HL-60/S4 (cell line): ENCODE measurements at regions not wholly inside any gene's neighbourhood (a gene's known extent, or its start where the extent isn't known, plus 50 kb on each side); places are given as distances from the start of the nearest gene placed in this dataset.

Experiments
- in situ Hi-C: fragments of 300-500 bp; cut with MboI; formaldehyde crosslinking; loops from 2 replicates; pipeline ENCODE4 v1.14.3; 2022; ENCODE audit warnings: low sequenced_read_pairs

DNA sequence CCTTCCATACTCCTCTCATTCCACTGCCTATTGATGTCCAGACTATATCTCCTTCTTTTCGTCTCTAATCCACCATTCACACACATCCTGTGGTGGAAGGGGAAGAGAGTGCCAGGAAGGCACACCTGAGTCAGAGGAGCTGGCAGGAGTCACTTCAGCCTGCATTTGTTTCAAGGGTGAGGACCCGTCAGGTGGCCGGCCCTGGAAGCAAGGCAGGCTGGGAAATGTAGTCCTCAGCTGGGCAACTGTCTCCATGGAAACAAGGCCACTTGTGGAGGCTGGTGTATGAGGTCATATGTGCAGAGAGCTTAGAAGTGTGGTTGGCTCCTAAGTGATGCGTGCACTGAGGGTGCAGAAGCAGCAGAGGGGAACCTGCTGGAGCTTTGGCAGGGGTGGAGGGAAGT, 278.4 kb downstream of the NSG2 start:
- in situ Hi-C loops = loop anchor here (25.0 kb wide), 2 partner anchors 287 to 712 kb away; partner anchors contain the start of genes BOD1 and NSG2

DNA sequence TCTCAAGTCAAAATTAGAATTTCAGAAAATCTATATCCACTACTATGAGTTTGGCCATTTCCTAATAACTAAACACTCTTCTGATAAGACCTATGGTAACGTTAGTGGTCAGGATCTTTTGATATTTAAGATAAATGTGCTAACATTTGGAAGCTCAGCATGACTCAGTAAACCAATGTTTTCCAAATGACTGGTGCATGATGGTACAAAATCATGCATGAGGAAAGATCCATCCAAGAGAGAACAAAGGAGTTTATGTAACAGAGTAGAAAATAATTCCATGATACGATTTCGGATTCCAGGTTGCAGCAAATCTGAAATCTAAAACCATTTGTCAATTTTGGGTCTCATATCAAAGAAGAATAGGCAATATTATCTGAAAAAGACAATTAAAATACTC, 279.2 kb downstream of the NSG2 start:
- in situ Hi-C loops = loop anchor here (25.0 kb wide), 2 partner anchors 287 to 712 kb away; partner anchors contain the start of genes BOD1 and NSG2

DNA sequence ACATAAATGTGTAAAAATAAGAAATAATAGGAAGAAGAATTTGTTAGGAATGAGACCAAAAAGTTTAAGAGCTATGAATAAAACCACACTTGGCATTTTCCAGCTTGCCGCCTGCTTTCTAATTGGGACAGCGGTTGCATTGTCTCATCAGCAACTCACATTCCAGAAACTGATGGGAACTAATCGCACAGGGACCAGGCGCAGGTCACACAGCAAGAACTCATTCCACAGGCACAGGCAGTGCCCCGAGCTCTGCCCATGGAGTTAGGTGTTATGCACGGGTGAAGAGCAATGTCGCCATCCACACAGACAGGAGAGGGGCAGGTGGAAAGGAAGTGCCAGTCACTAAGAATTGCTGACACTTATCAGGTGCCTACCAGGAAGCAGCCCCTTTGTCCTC, 279.9 kb downstream of the NSG2 start:
- in situ Hi-C loops = no loop called here

DNA sequence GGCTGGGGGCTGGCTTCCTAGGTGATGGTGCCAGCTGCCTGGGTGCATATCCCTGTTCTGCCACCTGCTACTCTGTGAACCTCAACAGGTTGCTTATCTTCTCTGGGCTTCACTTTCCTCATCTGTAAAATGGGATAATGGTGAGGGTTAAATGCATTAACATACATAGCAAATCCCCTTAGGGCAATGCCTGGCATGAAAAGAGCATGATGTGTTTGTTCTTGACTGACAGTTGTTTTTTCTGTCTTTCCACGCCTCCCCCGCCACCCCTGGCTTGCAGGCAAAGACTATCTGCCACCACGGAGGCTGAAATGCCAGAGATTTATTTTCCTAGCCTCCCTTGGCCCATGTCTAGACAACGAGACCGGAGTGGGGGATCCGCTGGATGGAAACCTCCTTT, 280.5 kb downstream of the NSG2 start:
- in situ Hi-C loops = no loop called here

DNA sequence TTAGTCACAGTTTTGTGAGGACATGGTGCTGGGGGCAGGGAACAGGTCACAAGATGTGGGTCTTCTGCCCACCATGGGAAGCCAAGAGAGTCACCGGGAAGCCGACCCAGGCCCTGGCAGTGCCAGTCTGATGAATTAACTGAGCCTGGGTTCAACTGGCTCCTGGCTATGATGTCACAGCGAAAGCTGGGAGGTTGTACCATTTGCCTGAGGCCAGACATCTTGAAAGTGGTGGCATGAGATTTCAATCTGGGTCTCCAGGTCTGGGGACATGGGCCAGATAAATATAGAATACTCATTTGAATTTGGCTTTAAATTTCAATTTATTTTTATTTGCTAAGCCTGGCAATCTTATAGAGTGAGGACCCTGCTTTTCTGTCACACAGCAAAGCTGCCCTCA, 280.9 kb downstream of the NSG2 start:
- in situ Hi-C loops = no loop called here

DNA sequence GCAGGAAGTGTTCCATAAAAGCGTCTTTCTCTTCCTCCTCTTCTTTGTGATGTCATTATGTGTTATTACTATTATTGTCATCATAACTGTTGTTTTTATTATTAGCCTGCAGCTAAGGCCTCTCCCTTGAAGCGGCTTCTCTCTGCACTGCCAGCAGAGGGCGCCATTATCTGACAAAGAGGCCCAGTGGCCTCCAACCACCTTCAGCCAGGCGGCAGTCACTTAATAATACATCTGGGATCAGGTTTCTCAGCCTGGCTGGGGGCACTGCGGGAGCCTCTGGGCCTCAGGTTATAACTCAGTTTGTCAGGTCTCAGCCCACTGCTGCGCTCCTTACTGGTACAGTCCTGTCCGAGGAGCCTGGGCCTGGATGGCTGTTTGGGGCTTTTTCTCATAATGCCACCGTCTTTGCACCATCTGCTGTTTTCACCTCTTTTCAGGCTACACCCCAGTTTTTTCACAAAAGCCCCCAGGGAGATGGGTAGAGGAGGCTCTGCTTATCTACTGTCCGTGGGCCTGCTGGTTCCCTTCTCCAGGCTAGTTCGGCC, 281.9 kb downstream of the NSG2 start:
- in situ Hi-C loops = no loop called here

DNA sequence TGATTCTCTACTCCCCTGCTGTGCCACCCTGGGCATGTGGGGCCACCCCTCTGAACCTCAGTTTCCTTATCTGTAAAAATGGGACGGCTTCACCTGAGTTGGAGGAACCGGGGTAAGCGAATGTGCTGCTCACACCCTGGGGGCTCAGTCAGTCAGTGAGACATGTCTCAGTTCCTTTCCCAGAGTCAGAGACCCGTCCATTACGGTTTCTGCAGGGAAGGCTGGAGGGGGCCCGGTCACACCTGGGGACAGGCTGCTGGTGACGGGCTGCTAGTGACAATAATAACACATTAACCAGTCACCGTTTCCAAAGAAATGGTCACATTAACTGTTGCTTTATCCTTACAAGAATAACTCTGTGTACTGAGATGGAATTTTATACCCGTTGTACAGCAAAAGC, 282.4 kb downstream of the NSG2 start:
- in situ Hi-C loops = no loop called here

DNA sequence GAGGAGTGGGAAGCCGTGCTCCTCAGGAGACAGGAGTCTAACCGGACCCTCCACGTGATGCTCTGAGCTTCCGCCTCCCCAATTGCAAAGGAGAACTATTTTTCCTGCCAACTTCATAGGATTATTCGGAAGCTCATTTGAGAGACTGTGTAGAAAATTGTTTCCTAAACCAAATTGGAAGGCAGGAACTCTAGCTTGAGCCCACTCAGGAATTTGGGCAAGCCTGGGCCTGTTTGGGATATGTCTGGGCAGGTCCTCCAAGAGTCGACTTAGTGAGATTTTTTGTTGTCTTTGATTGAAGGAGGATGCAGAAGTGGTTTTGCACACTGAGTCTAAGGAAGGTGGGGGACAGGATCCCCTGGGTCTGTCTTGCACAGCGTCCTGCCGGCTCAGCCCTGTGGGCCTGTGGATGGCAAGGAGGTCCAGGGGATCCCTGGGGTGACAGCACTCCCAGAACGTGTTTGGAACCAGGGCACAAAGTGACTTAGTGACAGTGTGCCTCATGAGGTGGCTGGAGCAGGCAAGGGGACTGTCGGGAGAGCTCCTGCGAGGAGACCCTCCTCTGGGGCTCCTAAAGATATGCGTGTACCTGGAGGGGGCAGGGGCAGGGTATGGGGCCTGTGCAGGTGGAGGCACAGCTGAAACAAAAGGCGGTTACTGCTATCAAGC, 283.3 kb downstream of the NSG2 start:
- in situ Hi-C loops = no loop called here

DNA sequence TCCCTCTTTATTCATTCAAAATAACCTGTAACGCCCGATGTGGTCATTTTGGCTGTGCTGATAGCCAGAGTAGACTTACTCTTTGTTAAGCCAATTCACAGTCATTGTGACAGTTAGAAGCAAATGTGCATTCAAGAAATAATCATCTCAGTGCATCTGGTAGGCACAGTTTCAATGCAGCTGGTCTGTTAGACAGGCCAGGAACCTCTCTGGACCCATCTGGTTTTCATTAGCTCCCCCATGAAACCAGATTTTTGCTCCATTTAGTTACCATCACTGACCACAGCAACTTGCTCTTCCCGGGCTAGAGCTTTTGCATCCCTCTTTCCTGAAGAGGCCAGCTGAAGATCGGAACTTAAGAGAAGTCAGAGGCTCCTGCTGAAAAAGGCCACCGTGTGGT, 284.2 kb downstream of the NSG2 start:
- in situ Hi-C loops = no loop called here

DNA sequence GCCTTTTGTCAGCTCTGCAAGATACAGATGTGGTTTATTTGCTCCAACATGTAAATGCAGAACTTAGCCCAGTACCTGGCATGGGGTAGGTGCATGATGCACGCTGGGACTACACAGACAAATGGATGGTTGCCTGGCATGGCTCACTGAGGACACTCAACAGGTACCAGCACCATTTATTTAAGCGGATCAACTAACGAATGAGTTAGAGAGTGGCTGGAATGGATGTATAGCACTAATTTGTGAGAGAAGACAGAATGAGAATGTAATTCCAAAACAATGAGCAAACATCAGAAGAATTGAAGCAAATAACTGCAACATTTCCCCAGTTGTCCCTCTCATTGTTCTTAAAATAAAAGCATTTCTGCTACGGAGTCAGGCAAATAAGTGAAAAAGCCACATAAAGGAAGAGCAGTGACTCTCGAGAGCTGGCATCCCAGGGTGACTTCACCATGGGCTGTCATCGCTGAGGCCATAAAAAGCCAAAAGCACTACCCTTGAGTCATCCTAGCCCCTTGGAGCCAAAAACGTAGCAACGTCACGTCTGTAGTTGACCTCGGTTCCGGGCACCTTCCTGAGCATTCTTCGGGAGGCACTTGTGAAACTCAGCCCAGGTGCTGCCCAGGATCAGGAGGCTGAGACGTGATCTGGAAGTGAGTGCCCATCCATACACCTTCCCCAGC, 290.3 kb downstream of the NSG2 start:
- in situ Hi-C loops = no loop called here

DNA sequence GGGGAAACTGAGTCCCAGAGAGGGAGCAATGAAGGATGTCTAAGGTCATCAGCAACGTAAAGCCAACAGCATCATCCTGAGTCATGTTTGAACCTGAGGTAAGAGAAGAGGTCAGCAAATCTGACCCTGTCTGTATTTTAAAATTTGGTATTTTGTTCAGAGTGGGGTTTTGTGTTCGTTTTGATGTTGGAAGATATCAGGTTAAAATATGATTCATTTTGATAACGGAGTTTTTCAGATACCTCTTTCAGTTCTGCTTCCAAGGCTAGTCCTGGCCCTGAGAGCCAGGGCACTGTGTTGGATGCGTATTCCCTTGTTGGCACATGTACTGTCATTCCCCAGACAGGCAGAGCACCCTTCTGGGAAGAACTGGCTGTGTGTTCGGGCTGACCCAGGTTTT, 291.0 kb downstream of the NSG2 start:
- in situ Hi-C loops = no loop called here

DNA sequence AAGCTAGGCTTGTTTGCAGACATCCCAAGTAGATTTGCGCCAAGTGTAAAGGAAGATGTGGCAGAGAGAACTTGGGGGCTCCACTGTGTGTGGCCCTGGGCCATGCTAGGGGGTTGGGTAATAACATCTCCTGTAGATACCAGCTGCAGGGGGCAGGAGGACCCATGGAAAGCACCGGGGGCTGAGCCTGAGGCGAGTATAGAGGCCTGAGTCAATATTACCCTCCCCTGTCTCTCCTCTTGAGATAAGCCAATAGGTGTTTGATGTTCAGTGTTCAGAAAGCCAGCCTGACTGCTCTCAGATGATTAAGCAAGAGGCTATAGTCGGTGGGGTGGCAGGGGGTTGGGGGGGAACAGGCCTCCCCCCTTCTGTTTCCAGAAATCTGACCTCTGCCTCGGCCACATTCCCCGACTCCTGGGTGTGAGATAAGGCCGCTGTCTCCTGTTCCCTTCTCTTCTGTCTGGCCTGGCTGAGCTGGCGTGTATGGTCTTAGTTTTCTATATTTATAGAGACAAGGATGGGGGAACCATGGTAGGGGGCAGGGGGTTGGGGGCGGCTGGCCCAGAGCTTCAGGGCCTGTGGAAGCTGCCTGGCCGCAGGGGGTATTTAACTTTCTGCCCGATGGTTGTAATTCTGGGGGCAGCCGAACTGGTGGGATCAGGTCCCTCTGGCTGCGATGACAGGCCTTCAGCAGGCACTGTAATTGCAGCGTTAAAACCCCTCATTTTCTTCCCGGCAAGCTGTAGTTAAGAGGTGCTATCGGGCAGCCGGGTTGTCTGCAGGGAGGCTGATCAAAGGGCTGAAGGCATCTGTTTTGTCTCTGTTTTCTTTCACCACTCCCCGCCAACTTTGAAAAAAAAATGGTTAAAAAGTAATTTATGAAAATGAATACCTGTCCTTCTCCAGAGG, 292.0 kb downstream of the NSG2 start:
- in situ Hi-C loops = no loop called here

DNA sequence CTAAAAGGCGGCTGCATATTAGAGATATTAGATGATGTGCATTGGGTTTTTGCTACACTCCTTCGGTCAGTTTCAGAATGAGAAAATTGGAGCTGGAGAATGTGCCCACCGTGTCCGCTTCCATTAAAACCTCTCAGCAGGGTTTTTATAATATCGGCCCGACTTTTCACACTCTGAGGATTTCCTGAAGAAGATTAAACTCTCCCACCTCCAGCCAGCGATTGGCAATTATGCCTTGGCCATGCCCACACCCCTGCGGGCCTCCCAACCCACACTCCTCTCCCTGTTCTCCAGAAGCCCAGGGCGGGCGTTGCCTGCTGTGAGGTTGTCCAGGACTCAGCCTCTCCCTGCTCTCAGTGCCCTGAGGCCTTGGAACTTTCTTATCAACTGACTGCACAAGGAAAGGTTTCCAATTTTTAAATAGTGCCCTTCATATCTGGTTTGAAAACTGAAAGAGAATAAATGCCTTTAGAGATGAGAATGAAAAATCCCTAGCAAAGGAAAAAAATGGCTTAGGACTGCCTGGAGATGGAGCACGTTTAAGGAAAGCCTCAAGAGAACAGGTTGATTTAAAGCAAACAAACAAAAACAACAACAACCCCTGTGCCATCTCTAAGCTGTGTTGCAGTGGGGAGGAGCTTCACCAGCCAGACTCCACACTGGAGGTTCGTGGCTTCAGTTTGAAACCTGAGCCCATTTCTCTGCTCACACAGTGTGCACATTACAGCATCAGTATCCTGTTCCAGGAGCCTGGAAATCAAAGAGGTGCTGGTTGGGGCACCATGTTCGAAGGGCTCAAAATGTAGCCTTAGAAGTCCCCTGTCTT, 292.9 kb downstream of the NSG2 start:
- in situ Hi-C loops = no loop called here

DNA sequence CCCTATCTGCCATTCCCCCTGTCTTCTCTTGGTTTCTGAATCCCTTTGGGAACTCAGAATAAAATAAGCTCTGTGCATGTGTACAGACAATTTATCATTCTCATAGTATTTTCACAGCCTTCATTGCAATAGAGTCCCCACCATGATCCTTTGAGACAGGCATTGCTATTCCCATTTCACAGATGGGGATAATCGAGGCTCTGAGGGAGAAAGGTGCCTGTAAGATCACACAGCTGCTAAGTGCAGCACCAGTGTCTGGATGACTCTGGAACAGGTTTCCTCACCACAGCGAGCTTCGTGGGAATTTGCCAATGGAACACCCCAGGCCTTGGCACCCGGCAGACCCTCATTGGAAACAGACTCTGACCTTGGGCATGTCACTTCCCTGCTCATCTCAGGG, 293.6 kb downstream of the NSG2 start:
- in situ Hi-C loops = no loop called here

DNA sequence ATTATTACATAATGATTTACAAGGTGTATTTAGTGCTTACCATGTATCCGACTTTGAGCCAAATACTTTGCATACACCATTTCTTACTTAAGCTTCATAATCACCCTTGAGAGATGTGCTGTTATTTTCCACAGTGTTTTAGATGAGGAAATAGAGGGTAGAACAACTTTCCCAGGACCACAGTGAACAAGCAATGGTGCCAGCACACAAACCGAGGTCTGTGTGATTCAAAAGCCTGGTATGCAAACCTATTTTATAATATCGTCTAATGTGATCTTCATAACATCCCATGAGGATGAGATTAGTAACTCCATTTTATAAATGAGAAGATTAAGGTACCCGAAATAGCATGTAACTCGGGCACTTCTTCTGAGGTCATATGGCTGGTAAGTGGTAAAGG, 294.7 kb downstream of the NSG2 start:
- in situ Hi-C loops = no loop called here

DNA sequence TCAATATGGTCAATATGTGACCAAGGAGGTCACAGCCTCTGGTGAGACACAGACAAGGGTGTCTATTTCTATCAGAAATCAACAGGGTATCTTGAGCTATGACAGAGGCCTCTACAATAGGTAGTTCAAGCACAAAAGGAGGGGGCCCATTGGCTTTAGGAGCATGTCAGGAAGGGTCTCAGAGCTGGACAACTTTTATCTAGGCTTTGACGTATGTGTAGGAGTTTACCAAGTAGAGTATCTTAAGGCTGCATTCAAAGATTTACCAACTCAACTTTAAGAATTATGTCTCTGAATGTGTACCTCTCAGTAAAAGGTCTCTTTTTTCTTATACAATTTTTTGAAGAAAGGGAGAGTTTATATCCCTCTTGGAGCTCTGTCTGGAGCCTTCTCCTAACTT, 297.2 kb downstream of the NSG2 start:
- in situ Hi-C loops = no loop called here

DNA sequence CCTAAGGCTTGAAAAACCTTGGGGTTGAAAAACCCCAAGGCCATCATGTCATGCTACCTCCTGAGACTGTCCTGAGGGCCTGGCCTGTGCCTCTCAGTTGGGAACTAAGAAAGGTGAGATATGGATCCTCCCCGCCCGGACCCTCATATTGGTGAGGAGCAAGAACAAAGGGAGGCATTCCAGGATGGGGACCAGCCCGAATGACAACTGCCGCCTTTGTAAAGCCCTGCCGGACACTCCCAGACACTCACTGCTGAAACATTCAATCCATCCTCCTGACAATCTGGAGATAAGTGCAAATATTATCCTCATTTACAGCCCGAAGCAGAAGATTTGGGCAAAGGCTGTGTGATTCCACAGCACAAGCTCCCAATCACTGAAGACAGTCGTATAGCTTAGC, 298.3 kb downstream of the NSG2 start:
- in situ Hi-C loops = no loop called here

DNA sequence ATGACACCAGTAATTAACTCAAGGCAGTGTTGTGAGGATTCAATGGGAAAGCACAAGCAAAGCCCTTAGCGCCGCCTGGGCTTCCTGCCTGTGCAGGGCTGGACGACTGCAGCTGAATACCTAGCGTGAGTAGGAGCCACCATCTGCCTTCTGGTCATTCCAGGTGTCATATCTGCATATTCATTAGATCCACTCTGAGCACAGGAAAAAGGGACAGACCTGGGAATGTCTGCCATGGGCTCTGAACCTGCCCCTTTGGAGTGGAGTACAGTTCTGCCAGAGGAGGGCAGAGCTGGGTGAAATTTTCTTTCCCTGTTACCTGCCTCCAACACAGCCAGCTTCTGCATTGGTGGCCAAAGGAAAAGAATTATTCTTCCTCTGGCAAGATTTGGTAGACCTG, 298.8 kb downstream of the NSG2 start:
- in situ Hi-C loops = no loop called here

DNA sequence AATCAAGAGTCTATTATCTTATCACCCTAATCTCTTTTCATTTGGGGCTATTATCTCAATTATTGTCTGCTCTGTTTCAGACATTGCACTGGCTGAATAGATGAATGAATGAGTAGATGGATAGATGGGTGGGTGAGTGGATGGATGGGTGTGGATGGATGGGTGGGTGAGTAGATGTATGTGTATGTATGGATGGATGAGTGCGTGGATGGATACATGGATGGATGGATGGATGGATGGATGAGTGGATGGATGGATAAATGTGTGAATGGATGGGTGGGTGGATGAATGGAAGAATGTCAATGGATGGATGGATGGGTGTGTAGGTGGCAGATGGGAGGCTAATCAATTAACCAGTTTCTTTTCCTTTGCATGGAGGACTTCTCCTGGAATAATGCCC, 301.7 kb downstream of the NSG2 start:
- in situ Hi-C loops = no loop called here

DNA sequence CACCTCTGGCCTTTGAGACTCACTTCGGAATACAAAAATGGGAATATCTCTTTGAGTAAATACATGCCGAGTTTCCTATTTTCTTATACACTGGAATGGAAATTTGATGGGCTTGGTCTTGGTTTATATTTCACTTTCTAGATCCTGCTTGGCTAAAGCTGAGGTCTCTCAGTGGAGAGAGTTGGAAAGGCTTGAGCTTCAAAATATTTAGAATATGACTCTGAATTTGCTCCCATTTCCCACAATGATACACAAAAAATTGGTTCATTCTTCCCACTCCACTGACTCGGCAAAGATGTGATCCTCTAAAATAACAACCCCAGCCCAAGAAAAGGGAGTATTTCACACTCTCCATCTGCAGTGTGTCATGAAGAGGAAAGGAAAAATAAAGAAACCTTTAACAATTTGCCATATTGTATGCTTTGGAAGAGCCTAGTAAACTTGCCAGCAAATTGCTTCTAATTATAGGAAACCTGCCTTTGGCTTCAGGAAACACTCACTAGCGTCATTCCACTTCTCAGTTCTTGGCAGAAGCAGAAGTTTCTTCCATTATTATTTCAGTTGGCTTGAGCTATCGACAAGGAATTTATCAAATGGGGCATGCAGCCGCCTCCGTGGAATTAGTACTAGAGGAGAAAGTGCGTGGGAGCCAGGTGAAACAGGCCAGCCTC, 302.9 kb downstream of the NSG2 start:
- in situ Hi-C loops = no loop called here
